GM10266 (cell line): ENCODE measurements at regions not wholly inside any gene's neighbourhood (a gene's known extent, or its start where the extent isn't known, plus 50 kb on each side); places are given as distances from the start of the nearest gene placed in this dataset.

Source experiments
- DNase-seq: peaks from one replicate; pipeline ENCODE4 v3.0.0; 2012; ENCODE audit errors: extremely low spot score
- TF ChIP-seq, protein P1 (sequence below): IDR thresholded peaks from 2 replicates; pipeline ENCODE4 v1.5.1; 2012; ENCODE audit warnings: mild to moderate bottlenecking, low read depth; ENCODE audit not compliant: control insufficient read depth, insufficient read depth; ENCODE audit errors: missing control alignments

DNA sequence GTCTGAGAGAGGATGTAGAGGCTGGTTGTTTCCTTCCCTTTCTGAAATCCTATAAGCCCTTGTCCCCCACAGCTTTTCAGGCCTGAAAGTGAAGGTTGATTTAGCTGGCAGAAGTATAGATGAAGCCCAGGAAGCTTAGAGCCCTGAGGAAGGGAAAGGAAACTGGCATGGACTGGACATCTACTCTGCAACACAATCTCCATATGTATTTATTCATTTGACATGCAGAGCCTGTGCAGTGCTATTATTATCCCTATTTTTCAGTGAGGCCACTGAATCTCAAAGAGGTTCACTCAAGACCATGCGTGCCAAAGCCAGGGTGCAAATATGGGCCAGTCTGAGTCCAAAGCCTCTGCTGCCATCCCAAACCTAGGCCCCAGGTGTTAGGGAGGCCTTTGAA, 78.5 kb upstream of the KCND3 start:
- DNase-seq = no peak
- TF ChIP-seq, protein P1, sequence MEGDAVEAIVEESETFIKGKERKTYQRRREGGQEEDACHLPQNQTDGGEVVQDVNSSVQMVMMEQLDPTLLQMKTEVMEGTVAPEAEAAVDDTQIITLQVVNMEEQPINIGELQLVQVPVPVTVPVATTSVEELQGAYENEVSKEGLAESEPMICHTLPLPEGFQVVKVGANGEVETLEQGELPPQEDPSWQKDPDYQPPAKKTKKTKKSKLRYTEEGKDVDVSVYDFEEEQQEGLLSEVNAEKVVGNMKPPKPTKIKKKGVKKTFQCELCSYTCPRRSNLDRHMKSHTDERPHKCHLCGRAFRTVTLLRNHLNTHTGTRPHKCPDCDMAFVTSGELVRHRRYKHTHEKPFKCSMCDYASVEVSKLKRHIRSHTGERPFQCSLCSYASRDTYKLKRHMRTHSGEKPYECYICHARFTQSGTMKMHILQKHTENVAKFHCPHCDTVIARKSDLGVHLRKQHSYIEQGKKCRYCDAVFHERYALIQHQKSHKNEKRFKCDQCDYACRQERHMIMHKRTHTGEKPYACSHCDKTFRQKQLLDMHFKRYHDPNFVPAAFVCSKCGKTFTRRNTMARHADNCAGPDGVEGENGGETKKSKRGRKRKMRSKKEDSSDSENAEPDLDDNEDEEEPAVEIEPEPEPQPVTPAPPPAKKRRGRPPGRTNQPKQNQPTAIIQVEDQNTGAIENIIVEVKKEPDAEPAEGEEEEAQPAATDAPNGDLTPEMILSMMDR = no peak

GRCh38 chr1:112070677-112071076, 81.2 kb upstream of the KCND3 start:
- TF ChIP-seq, protein P1 = no peak
- no peak for DNase-seq

DNA sequence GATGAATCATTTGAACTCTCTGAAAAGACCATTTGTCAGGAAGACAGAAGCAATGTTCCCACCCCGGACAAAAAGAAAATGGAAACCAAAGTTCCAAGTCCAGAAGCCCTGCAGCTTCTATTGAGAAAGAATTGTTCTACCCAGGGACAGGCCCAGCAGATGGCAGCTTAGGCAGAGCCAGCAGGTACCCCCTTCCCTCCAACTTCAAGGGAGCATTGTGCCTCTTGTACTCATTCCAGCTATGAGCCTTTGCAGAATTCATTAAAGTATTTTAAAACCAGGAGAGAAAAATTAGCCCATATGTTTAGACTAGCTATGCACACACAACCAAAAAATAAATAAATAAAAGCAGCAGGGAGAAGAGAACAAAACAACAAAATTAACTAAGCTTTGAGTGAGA, 85.2 kb upstream of the KCND3 start:
- DNase-seq = no peak
- TF ChIP-seq, protein P1 = no peak

DNA sequence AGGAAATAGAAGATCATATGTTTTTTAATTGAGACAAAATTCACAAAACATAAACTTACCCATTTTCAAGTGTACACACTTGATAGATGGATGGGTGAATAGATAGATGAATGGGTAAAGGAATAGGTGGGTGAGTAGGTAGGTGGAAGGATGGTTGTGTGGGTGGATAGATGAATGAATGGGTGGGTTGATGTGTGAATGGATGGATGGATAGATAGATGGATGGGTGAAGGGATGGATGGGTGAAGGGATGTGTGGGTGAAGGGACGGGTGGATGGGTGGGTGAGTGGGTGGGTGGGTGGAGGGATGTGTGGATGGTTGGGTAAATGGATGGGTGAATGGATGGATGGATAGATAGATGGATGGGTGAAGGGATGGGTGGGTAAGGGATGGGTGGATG, 86.1 kb upstream of the KCND3 start:
- no peak for DNase-seq
- TF ChIP-seq, protein P1 = no peak

DNA sequence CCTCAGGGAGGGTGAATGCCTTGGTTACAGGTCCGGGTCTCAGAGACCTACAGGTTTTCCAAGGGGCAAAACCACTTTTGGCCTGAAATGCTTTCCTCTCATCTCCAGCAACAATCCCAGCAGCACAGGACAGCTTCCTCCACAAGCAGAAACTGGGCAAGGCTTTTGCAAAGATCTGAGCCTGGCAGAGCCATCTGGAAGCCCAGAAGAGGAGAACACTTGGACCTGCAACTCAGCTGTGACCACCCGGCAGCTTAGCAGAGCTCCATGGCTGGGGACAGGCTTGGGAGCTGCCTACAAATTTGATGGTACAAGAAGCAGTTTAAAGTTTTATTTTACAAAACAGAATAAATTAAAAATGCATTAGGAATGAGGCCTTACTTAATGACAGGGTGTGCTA, 90.0 kb upstream of the KCND3 start:
- DNase-seq = no peak
- TF ChIP-seq, protein P1 = no peak

- no peak for DNase-seq
- TF ChIP-seq, protein P1 = no peak
Measured at GRCh38 chr1:112083487-112083886, 94.0 kb upstream of the KCND3 start.

- TF ChIP-seq, protein P1 = no peak
- DNase-seq = no peak
Measured at GRCh38 chr1:112092656-112093371, 103.3 kb upstream of the KCND3 start.
